PC-3 (cell line): ENCODE measurements at regions not wholly inside any gene's neighbourhood (a gene's known extent, or its start where the extent isn't known, plus 50 kb on each side); places are given as distances from the start of the nearest gene placed in this dataset.

Experiments used
- ATAC-seq: fragments of 200-7000 bp; cut with Tn5 transposase; 2 replicates; pipeline ENCODE4 v1.9.1; 2020; ENCODE audit warnings: mild to moderate bottlenecking, moderate library complexity
- BruUV-seq: library from RNA; stranded (reverse); fragments of 400-500 nt; replicated peaks from 2 replicates; lab custom pipeline; 2021; lab: Mats Ljungman, UMichigan
- CTCF ChIA-PET: fragments of 300-600 bp; sonication (Branson Sonifier 250); formaldehyde crosslinking; loops from one replicate; lab custom pipeline; 2022; ENCODE audit warnings: antibody characterized with exemption; lab: Charles Lee
- POLR2A ChIA-PET: fragments of 300-600 bp; sonication (Branson Sonifier 250); formaldehyde crosslinking; loops from one replicate; lab custom pipeline; 2022; ENCODE audit warnings: antibody characterized with exemption; ENCODE audit not compliant: unreplicated experiment; lab: Charles Lee
- DNase-seq: peaks from one replicate; pipeline ENCODE4 v3.0.0-alpha.2; 2015
- H2AFZ ChIP-seq: fragments of 300-600 bp; sonication (generic); 2 replicates; pipeline ENCODE4 v1.6.0; 2016; ENCODE audit warnings: antibody characterized with exemption, low read length
- H3F3A ChIP-seq: fragments of 300-600 bp; sonication (generic); one replicate; pipeline ENCODE4 v1.6.0; 2017; ENCODE audit warnings: antibody characterized with exemption, low read length, control low read depth, mild to moderate bottlenecking; ENCODE audit not compliant: unreplicated experiment
- H3K27ac ChIP-seq: fragments of 300-600 bp; sonication (generic); 2 replicates; pipeline ENCODE4 v1.5.1; 2016; ENCODE audit warnings: mild to moderate bottlenecking, low read length
- H3K27me3 ChIP-seq: fragments of 300-600 bp; sonication (generic); 2 replicates; pipeline ENCODE4 v1.6.1; 2016; ENCODE audit warnings: low read length, mixed read lengths
- H3K36me3 ChIP-seq: fragments of 300-600 bp; sonication (generic); 2 replicates; pipeline ENCODE4 v1.6.1; 2016; ENCODE audit warnings: low read depth, mixed run types, low read length, mixed read lengths
- H3K4me1 ChIP-seq: fragments of 300-600 bp; sonication (generic); 2 replicates; pipeline ENCODE4 v1.5.1; 2016; ENCODE audit warnings: low read length; ENCODE audit not compliant: insufficient read depth
- H3K4me2 ChIP-seq: fragments of 300-600 bp; sonication (generic); 2 replicates; pipeline ENCODE4 v1.6.0; 2016; ENCODE audit warnings: low read length
- H3K4me3 ChIP-seq: fragments of 300-600 bp; sonication (generic); 2 replicates; pipeline ENCODE4 v1.5.1; 2016; ENCODE audit warnings: mild to moderate bottlenecking, low read length, mixed read lengths
- H3K79me2 ChIP-seq: fragments of 300-600 bp; sonication (generic); 2 replicates; pipeline ENCODE4 v1.6.1; 2017; ENCODE audit warnings: low read length, mixed read lengths
- H3K9ac ChIP-seq: fragments of 300-600 bp; sonication (generic); 2 replicates; pipeline ENCODE4 v1.6.0; 2016; ENCODE audit warnings: mild to moderate bottlenecking, low read length
- H3K9me2 ChIP-seq: fragments of 300-600 bp; sonication (generic); replicated peaks from 2 replicates; pipeline ENCODE4 v1.6.1; 2016; ENCODE audit warnings: mixed run types, low read length, mixed read lengths
- H3K9me3 ChIP-seq: fragments of 300-600 bp; sonication (generic); 2 replicates; pipeline ENCODE4 v1.6.1; 2016; ENCODE audit warnings: low read length, mixed read lengths
- H4K20me1 ChIP-seq: fragments of 300-600 bp; sonication (generic); 2 replicates; pipeline ENCODE4 v1.6.1; 2016; ENCODE audit warnings: low read length, mixed read lengths
- EZH2 ChIP-seq: fragments of 300-600 bp; sonication (generic); IDR thresholded peaks from one replicate; pipeline ENCODE4 v1.6.1; 2017; ENCODE audit warnings: antibody characterized with exemption, mild to moderate bottlenecking, low read length; ENCODE audit not compliant: unreplicated experiment
- EZH2phosphoT487 ChIP-seq: fragments of 300-600 bp; sonication (generic); IDR thresholded peaks from 2 replicates; pipeline ENCODE4 v1.6.1; 2018; ENCODE audit warnings: mild to moderate bottlenecking, antibody characterized with exemption, low read length, borderline replicate concordance
- intact Hi-C: fragments of 100-400 bp; cut with micrococcal nuclease; formaldehyde crosslinking; loops from 2 replicates; pipeline ENCODE4 v1.9.0; 2023
- TF ChIP-seq, protein P1 (sequence below): fragments of 300-600 bp; sonication (generic); conservative IDR thresholded peaks from 2 replicates; pipeline ENCODE4 v1.5.1; 2017; ENCODE audit warnings: antibody characterized with exemption, low read depth, mild to moderate bottlenecking, low read length

GRCh38 chr22:44574640-44575380, 76.8 kb upstream of the RTL6 start:
- H2AFZ ChIP-seq = no peak overlapping the region
- no peaks in the 10 kb centered on the region for H4K20me1 ChIP-seq
- CTCF ChIA-PET = no interaction called here
- no peak overlapping the region for H3K4me3 ChIP-seq
- no peaks in the 10 kb centered on the region for H3K79me2 ChIP-seq
- H3K9ac ChIP-seq = no peak overlapping the region
- TF ChIP-seq EZH2phosphoT487 (no peak), EZH2 (no peak)
- TF ChIP-seq, protein P1, sequence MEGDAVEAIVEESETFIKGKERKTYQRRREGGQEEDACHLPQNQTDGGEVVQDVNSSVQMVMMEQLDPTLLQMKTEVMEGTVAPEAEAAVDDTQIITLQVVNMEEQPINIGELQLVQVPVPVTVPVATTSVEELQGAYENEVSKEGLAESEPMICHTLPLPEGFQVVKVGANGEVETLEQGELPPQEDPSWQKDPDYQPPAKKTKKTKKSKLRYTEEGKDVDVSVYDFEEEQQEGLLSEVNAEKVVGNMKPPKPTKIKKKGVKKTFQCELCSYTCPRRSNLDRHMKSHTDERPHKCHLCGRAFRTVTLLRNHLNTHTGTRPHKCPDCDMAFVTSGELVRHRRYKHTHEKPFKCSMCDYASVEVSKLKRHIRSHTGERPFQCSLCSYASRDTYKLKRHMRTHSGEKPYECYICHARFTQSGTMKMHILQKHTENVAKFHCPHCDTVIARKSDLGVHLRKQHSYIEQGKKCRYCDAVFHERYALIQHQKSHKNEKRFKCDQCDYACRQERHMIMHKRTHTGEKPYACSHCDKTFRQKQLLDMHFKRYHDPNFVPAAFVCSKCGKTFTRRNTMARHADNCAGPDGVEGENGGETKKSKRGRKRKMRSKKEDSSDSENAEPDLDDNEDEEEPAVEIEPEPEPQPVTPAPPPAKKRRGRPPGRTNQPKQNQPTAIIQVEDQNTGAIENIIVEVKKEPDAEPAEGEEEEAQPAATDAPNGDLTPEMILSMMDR = no peak
- BruUV-seq = no TSS peak
- H3K9me2 ChIP-seq = no peaks in the 10 kb centered on the region
- POLR2A ChIA-PET = no interaction called here
- ATAC-seq (no peak), DNase-seq (no peak)
- H3K9me3 ChIP-seq = no peaks in the 10 kb centered on the region
- no peaks in the 10 kb centered on the region for H3F3A ChIP-seq
- H3K4me2 ChIP-seq = no peak overlapping the region
- 0 out of 2 replicates have a peak, but pooled peaks cover 5% of the 10 kb centered on the region for H3K4me1 ChIP-seq
- no peak overlapping the region for H3K27ac ChIP-seq
- no peaks in the 10 kb centered on the region for H3K36me3 ChIP-seq
- no peaks in the 10 kb centered on the region for H3K27me3 ChIP-seq
- intact Hi-C loops = no loop called here

DNA sequence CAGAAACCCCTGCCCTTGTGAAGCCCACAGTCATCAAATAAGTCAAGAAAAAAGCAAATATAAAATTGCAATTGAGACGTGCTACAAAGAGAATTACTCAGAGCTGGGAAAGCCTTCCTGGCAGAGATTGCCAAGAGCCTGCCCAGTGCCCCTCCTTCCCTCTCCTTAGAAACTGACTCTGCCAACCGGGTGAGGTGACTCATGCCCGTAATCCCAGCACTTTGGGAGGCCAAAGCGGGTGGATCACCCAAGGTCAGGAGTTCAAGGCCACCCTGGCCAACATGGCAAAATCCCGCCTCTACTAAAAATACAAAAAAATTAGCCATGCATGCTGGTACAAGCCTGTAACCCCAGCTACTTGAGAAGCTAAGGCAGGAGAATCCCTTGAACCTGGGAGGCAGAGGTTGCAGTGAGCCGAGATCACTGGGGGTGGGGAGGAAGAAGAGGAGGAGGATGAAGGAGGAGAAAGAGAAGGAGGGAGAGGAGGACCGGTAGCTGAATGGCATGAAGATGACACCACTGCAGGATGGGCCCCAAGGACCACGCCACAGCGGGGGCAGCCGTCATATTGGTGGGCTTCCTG, 76.1 kb upstream of the RTL6 start:
- Histone ChIP-seq H3K36me3 (no peaks in the 10 kb centered on the region), H3K9ac (no peak overlapping the region), H3K27ac (peak overlapping the region; percentile 42; the same call in 1 of the 2 replicates), H3K9me2 (no peaks in the 10 kb centered on the region), H4K20me1 (no peaks in the 10 kb centered on the region), H3K4me1 (0 out of 2 replicates have a peak, but pooled peaks cover 5% of the 10 kb centered on the region), H3K79me2 (no peaks in the 10 kb centered on the region), H3K4me2 (no peak overlapping the region), H3K27me3 (no peaks in the 10 kb centered on the region), H3K4me3 (no peak overlapping the region), H3K9me3 (no peaks in the 10 kb centered on the region), H3F3A (no peaks in the 10 kb centered on the region), H2AFZ (no peak overlapping the region)
- ChIA-PET CTCF (no interaction called here), POLR2A (no interaction called here)
- peak; percentile 86 for DNase-seq
- intact Hi-C loops = no loop called here
- ATAC-seq = peak; percentile 91
- TF ChIP-seq, protein P1 = no peak
- TF ChIP-seq EZH2phosphoT487 (no peak), EZH2 (no peak)
- no TSS peak for BruUV-seq

- Histone ChIP-seq H4K20me1 (no peaks in the 10 kb centered on the region), H3K36me3 (no peaks in the 10 kb centered on the region), H3K27ac (peak overlapping the region; percentile 42), H3K9ac (no peak overlapping the region), H3F3A (no peaks in the 10 kb centered on the region), H2AFZ (no peak overlapping the region), H3K9me3 (no peaks in the 10 kb centered on the region), H3K4me3 (no peak overlapping the region), H3K4me2 (no peak overlapping the region), H3K9me2 (no peaks in the 10 kb centered on the region), H3K79me2 (no peaks in the 10 kb centered on the region), H3K27me3 (no peaks in the 10 kb centered on the region), H3K4me1 (0 out of 2 replicates have a peak, but pooled peaks cover 5% of the 10 kb centered on the region)
- DNase-seq (no peak), ATAC-seq (no peak)
- BruUV-seq = no TSS peak
- POLR2A ChIA-PET = no interaction called here
- intact Hi-C loops = no loop called here
- CTCF ChIA-PET = no interaction called here
- TF ChIP-seq EZH2 = no peak
- TF ChIP-seq, protein P1 = no peak
These were observed 75.4 kb upstream of the RTL6 start for GRCh38 chr22:44573451-44573850.
